ENCODE measurements at regions not wholly inside any gene's neighbourhood (a gene's known extent, or its start where the extent isn't known, plus 50 kb on each side); places are given as distances from the start of the nearest gene placed in this dataset.

GRCh38 chrX:150165776-150166610 is 197.1 kb upstream of the MAMLD1 start:
- Histone ChIP-seq H3K36me3 (no peaks in the 10 kb centered on the region), H3K4me3 (no peak overlapping the region), H3K9me3 (no peaks in the 10 kb centered on the region), H3K27me3 (no peaks in the 10 kb centered on the region)
- peak; percentile 62 for DNase-seq

GRCh38 chrX:150167482-150168324 is 195.4 kb upstream of the MAMLD1 start:
- Histone ChIP-seq H3K4me3 (no peak overlapping the region), H3K36me3 (no peaks in the 10 kb centered on the region), H3K27me3 (no peaks in the 10 kb centered on the region), H3K9me3 (no peaks in the 10 kb centered on the region)
- DNase-seq = no peak

GRCh38 chrX:150182161-150182560 is 181.0 kb upstream of the MAMLD1 start:
- no peak for DNase-seq
- Histone ChIP-seq H3K36me3 (no peaks in the 10 kb centered on the region), H3K9me3 (no peaks in the 10 kb centered on the region; the same call in 1 of the 2 replicates), H3K27me3 (no peaks in the 10 kb centered on the region), H3K4me3 (no peak overlapping the region)

- DNase-seq = peak; percentile 64
- no peak overlapping the region for H3K4me3 ChIP-seq
- no peaks in the 10 kb centered on the region for H3K36me3 ChIP-seq
Observed at GRCh38 chrX:150184491-150184890, 178.6 kb upstream of the MAMLD1 start.

GRCh38 chrX:150185766-150186165 is 177.4 kb upstream of the MAMLD1 start:
- H3K4me3 ChIP-seq = no peak overlapping the region
- no peaks in the 10 kb centered on the region for H3K27me3 ChIP-seq
- no peaks in the 10 kb centered on the region for H3K36me3 ChIP-seq
- no peak for DNase-seq
- H3K9me3 ChIP-seq = no peaks in the 10 kb centered on the region

More at GRCh38 chrX:150184491-150184890, 178.6 kb upstream of the MAMLD1 start:
- no peaks in the 10 kb centered on the region for H3K9me3 ChIP-seq
- H3K27me3 ChIP-seq = no peaks in the 10 kb centered on the region

- no peak for DNase-seq
- Histone ChIP-seq H3K4me3 (no peak overlapping the region), H3K36me3 (no peaks in the 10 kb centered on the region), H3K9me3 (no peaks in the 10 kb centered on the region), H3K27me3 (no peaks in the 10 kb centered on the region)
Observed at GRCh38 chrX:150192816-150193215, 170.3 kb upstream of the MAMLD1 start.

GRCh38 chrX:150196285-150196684 is 166.8 kb upstream of the MAMLD1 start:
- Histone ChIP-seq H3K9me3 (no peaks in the 10 kb centered on the region), H3K4me3 (no peak overlapping the region), H3K36me3 (no peaks in the 10 kb centered on the region), H3K27me3 (no peaks in the 10 kb centered on the region)
- no peak for DNase-seq

GRCh38 chrX:150197388-150197787 is 165.7 kb upstream of the MAMLD1 start:
- Histone ChIP-seq H3K4me3 (no peak overlapping the region), H3K36me3 (no peaks in the 10 kb centered on the region), H3K27me3 (no peaks in the 10 kb centered on the region), H3K9me3 (no peaks in the 10 kb centered on the region)
- peak; percentile 16 for DNase-seq

- Histone ChIP-seq H3K4me3 (no peak overlapping the region), H3K27me3 (no peaks in the 10 kb centered on the region), H3K9me3 (no peaks in the 10 kb centered on the region), H3K36me3 (no peaks in the 10 kb centered on the region)
- DNase-seq = no peak
Observed at GRCh38 chrX:150198776-150199175, 164.3 kb upstream of the MAMLD1 start.

GRCh38 chrX:150199181-150199580 is 163.9 kb upstream of the MAMLD1 start:
- no peaks in the 10 kb centered on the region for H3K27me3 ChIP-seq
- no peak for DNase-seq
- no peak overlapping the region for H3K4me3 ChIP-seq
- no peaks in the 10 kb centered on the region for H3K36me3 ChIP-seq
- H3K9me3 ChIP-seq = no peaks in the 10 kb centered on the region

GRCh38 chrX:150199803-150200202 is 163.3 kb upstream of the MAMLD1 start:
- Histone ChIP-seq H3K4me3 (no peak overlapping the region), H3K9me3 (no peaks in the 10 kb centered on the region), H3K27me3 (no peaks in the 10 kb centered on the region), H3K36me3 (no peaks in the 10 kb centered on the region)
- DNase-seq = peak; percentile 65

GRCh38 chrX:150200361-150200760 is 162.8 kb upstream of the MAMLD1 start:
- Histone ChIP-seq H3K9me3 (no peaks in the 10 kb centered on the region), H3K27me3 (no peaks in the 10 kb centered on the region), H3K4me3 (no peak overlapping the region), H3K36me3 (no peaks in the 10 kb centered on the region)
- DNase-seq = no peak

- Histone ChIP-seq H3K36me3 (no peaks in the 10 kb centered on the region), H3K4me3 (no peak overlapping the region), H3K27me3 (no peaks in the 10 kb centered on the region), H3K9me3 (no peaks in the 10 kb centered on the region)
- DNase-seq = peak; percentile 94
Observed at GRCh38 chrX:150200820-150201287, 162.3 kb upstream of the MAMLD1 start.

GRCh38 chrX:150201391-150201790 is 161.7 kb upstream of the MAMLD1 start:
- H3K27me3 ChIP-seq = no peaks in the 10 kb centered on the region
- DNase-seq = no peak
- no peak overlapping the region for H3K4me3 ChIP-seq
- H3K9me3 ChIP-seq = no peaks in the 10 kb centered on the region
- H3K36me3 ChIP-seq = no peaks in the 10 kb centered on the region

GRCh38 chrX:150201841-150202240 is 161.3 kb upstream of the MAMLD1 start:
- Histone ChIP-seq H3K4me3 (no peak overlapping the region), H3K27me3 (no peaks in the 10 kb centered on the region), H3K9me3 (no peaks in the 10 kb centered on the region), H3K36me3 (no peaks in the 10 kb centered on the region)
- DNase-seq = no peak

- no peak overlapping the region for H3K4me3 ChIP-seq
- H3K9me3 ChIP-seq = no peaks in the 10 kb centered on the region
- no peaks in the 10 kb centered on the region for H3K27me3 ChIP-seq
- no peaks in the 10 kb centered on the region for H3K36me3 ChIP-seq
- DNase-seq = no peak
Observed at GRCh38 chrX:150202641-150203247, 160.4 kb upstream of the MAMLD1 start.

- H3K4me3 ChIP-seq = no peak overlapping the region
- H3K36me3 ChIP-seq = no peaks in the 10 kb centered on the region
- no peaks in the 10 kb centered on the region for H3K9me3 ChIP-seq
- no peaks in the 10 kb centered on the region for H3K27me3 ChIP-seq
- DNase-seq = no peak
Observed at GRCh38 chrX:150203248-150203645, 159.9 kb upstream of the MAMLD1 start.
